IMR-90 (cell line): ENCODE measurements at regions not wholly inside any gene's neighbourhood (a gene's known extent, or its start where the extent isn't known, plus 50 kb on each side); places are given as distances from the start of the nearest gene placed in this dataset.

Experiments
- ATAC-seq: fragments of 200-7000 bp; cut with Tn5 transposase; 2 replicates; pipeline ENCODE4 v1.9.1; 2020; ENCODE audit warnings: low read depth, mild to moderate bottlenecking, moderate library complexity
- BruUV-seq: library from RNA; stranded (reverse); fragments of 400-500 nt; replicated peaks from 2 replicates; lab custom pipeline; 2021; lab: Mats Ljungman, UMichigan
- CTCF ChIA-PET: fragments of 300-600 bp; formaldehyde crosslinking; extraction: SDS; loops from one replicate; lab custom pipeline; 2021; ENCODE audit warnings: antibody characterized with exemption; lab: Yijun Ruan, JAX
- POLR2A ChIA-PET: fragments of 300-600 bp; sonication (Branson Sonifier 250); formaldehyde crosslinking; loops from one replicate; lab custom pipeline; 2022; ENCODE audit warnings: antibody characterized with exemption; ENCODE audit not compliant: unreplicated experiment; lab: Charles Lee
- DNase-seq: peaks from one replicate; pipeline ENCODE4 v3.0.0; 2013
- H2AFZ ChIP-seq: replicated peaks from 2 replicates; pipeline ENCODE3; 2013; ENCODE audit warnings: low read length, mild to moderate bottlenecking; ENCODE audit not compliant: poor library complexity
- H2AK5ac ChIP-seq: 2 replicates; pipeline ENCODE4 v1.6.1; 2013; ENCODE audit warnings: low read depth, low read length, inconsistent platforms
- H2AK9ac ChIP-seq: replicated peaks from 2 replicates; pipeline ENCODE3; 2013; ENCODE audit warnings: mild to moderate bottlenecking, low read depth, low read length, moderate library complexity; ENCODE audit not compliant: poor library complexity
- H2BK120ac ChIP-seq: 2 replicates; pipeline ENCODE4 v1.6.1; 2013; ENCODE audit warnings: low read depth, low read length, inconsistent platforms
- H2BK15ac ChIP-seq: 3 replicates; pipeline ENCODE4 v1.6.1; 2013; ENCODE audit warnings: low read depth, low read length, inconsistent platforms
- H2BK20ac ChIP-seq: 2 replicates; pipeline ENCODE4 v1.6.1; 2013; ENCODE audit warnings: low read depth, mild to moderate bottlenecking, inconsistent platforms, low read length, moderate library complexity
- H2BK5ac ChIP-seq: 2 replicates; pipeline ENCODE4 v1.6.1; 2013; ENCODE audit warnings: mild to moderate bottlenecking, low read depth, low read length, inconsistent platforms; ENCODE audit not compliant: poor library complexity, severe bottlenecking
- H3K14ac ChIP-seq: replicated peaks from 2 replicates; pipeline ENCODE4 v1.6.1; 2013; ENCODE audit warnings: low read depth, low read length, inconsistent platforms
- H3K18ac ChIP-seq: 2 replicates; pipeline ENCODE4 v1.6.1; 2013; ENCODE audit warnings: low read depth, low read length, control low read depth
- H3K23ac ChIP-seq: 2 replicates; pipeline ENCODE4 v1.6.1; 2013; ENCODE audit warnings: low read depth, low read length, inconsistent platforms
- H3K27ac ChIP-seq: 2 replicates; pipeline ENCODE4 v1.5.1; 2013; ENCODE audit warnings: mild to moderate bottlenecking, control low read depth, low read length; ENCODE audit not compliant: insufficient read depth
- H3K27me3 ChIP-seq: 2 replicates; pipeline ENCODE4 v1.6.1; 2013; ENCODE audit warnings: low read length; ENCODE audit not compliant: control insufficient read depth, insufficient read depth
- H3K36me3 ChIP-seq: 2 replicates; pipeline ENCODE4 v1.6.1; 2013; ENCODE audit warnings: low read length, mixed read lengths; ENCODE audit not compliant: control insufficient read depth, insufficient read depth
- H3K4ac ChIP-seq: 2 replicates; pipeline ENCODE4 v1.6.1; 2013; ENCODE audit warnings: low read depth, low read length, inconsistent platforms
- H3K4me1 ChIP-seq: 2 replicates; pipeline ENCODE4 v1.6.1; 2013; ENCODE audit warnings: low read length, mixed read lengths; ENCODE audit not compliant: control insufficient read depth, insufficient read depth
- H3K4me2 ChIP-seq: 2 replicates; pipeline ENCODE4 v1.6.1; 2013; ENCODE audit warnings: low read depth, mild to moderate bottlenecking, control low read depth, low read length, moderate library complexity
- H3K4me3 ChIP-seq: 2 replicates; pipeline ENCODE4 v1.5.1; 2013; ENCODE audit warnings: low read depth, mild to moderate bottlenecking, control low read depth, low read length, moderate library complexity; ENCODE audit not compliant: insufficient read depth
- H3K56ac ChIP-seq: 2 replicates; pipeline ENCODE4 v1.6.1; 2013; ENCODE audit warnings: low read length, inconsistent platforms; ENCODE audit not compliant: insufficient read depth; ENCODE audit errors: extremely low read depth
- H3K79me1 ChIP-seq, 2 experiments: 2 replicates each; pipeline ENCODE4 v1.6.1; 2013; ENCODE audit warnings: low read length in 2 of 2, inconsistent platforms in 1 of 2, low read depth in 1 of 2
- H3K9ac ChIP-seq: 2 replicates; pipeline ENCODE4 v1.6.1; 2013; ENCODE audit warnings: low read depth, low read length, control low read depth
- H3K9me1 ChIP-seq: 2 replicates; pipeline ENCODE4 v1.6.1; 2013; ENCODE audit warnings: low read length, inconsistent platforms; ENCODE audit not compliant: insufficient read depth
- H3K9me3 ChIP-seq: 2 replicates; pipeline ENCODE4 v1.6.1; 2013; ENCODE audit warnings: low read length; ENCODE audit not compliant: control insufficient read depth, insufficient read depth
- H4K20me1 ChIP-seq: 2 replicates; pipeline ENCODE4 v1.6.1; 2013; ENCODE audit warnings: low read length, inconsistent platforms; ENCODE audit not compliant: insufficient read depth
- H4K5ac ChIP-seq: 2 replicates; pipeline ENCODE4 v1.6.1; 2013; ENCODE audit warnings: mild to moderate bottlenecking, low read depth, low read length, control low read depth
- H4K8ac ChIP-seq, 2 experiments: 2 replicates each; pipeline ENCODE4 v1.6.1; 2013; ENCODE audit warnings: low read depth in 2 of 2, low read length in 2 of 2, control low read depth in 1 of 2, inconsistent platforms in 1 of 2
- H4K91ac ChIP-seq: 2 replicates; pipeline ENCODE4 v1.6.1; 2013; ENCODE audit warnings: low read depth, low read length, inconsistent platforms; ENCODE audit not compliant: insufficient read depth
- BHLHE40 ChIP-seq: fragments of 150-350 bp; IDR thresholded peaks from 2 replicates; pipeline ENCODE4 v1.6.1; 2016; ENCODE audit warnings: mild to moderate bottlenecking, low read depth, low read length
- FOS ChIP-seq: fragments of 150-350 bp; IDR thresholded peaks from 2 replicates; pipeline ENCODE4 v1.6.1; 2016; ENCODE audit warnings: low read depth, low read length
- MAFK ChIP-seq: IDR thresholded peaks from 2 replicates; pipeline ENCODE4 v1.6.1; 2012; ENCODE audit warnings: low read depth, low read length, improper control_type of control experiment
- MAZ ChIP-seq: IDR thresholded peaks from 2 replicates; pipeline ENCODE4 v1.6.1; 2012; ENCODE audit warnings: low read depth, mild to moderate bottlenecking, low read length, improper control_type of control experiment, moderate library complexity, borderline replicate concordance
- POLR2A ChIP-seq: IDR thresholded peaks from 2 replicates; pipeline ENCODE4 v1.6.1; 2012; ENCODE audit warnings: mild to moderate bottlenecking, low read depth, low read length
- USF2 ChIP-seq: fragments of 150-350 bp; IDR thresholded peaks from 2 replicates; pipeline ENCODE4 v1.6.1; 2017; ENCODE audit warnings: mild to moderate bottlenecking, antibody characterized with exemption, low read length, low read depth
- WGBS, 2 experiments: methylation state at CpG; one replicate each; pipeline versions ENCODE4 v1.1.5 to v1.1.7; 2013; ENCODE audit warnings: missing lambda C conversion rate in 2 of 2; ENCODE audit not compliant: insufficient read length in 1 of 2; ENCODE audit errors: extremely low coverage in 2 of 2; 5-methylcytosine and 5-hydroxymethylcytosine counted together
- dilution Hi-C: fragments of 300-500 bp; cut with HindIII; formaldehyde crosslinking; loops from one replicate; pipeline ENCODE4 v1.14.3; 2018; ENCODE audit warnings: low sequenced_read_pairs; ENCODE audit not compliant: unreplicated experiment
- in situ Hi-C: fragments of 300-500 bp; cut with MboI; formaldehyde crosslinking; loops from 3 replicates; pipeline ENCODE4 v1.14.3; 2019; ENCODE audit warnings: low sequenced_read_pairs, inconsistent platforms, mixed read lengths
- intact Hi-C: fragments of 100-400 bp; cut with micrococcal nuclease; formaldehyde crosslinking; loops from 2 replicates; pipeline ENCODE4 v1.10.0; 2022

- Histone ChIP-seq H3K56ac (no peak overlapping the region), H2BK20ac (no peak overlapping the region), H3K18ac (no peak overlapping the region), H3K14ac (no peak overlapping the region), H3K27me3 (peaks cover 14% of the 10 kb centered on the region), H3K23ac (no peak overlapping the region), H2BK5ac (no peak overlapping the region), H4K20me1 (no peaks in the 10 kb centered on the region), H3K79me1 (no peaks in the 10 kb centered on the region), H3K9me3 (no peaks in the 10 kb centered on the region), H3K9ac (no peak overlapping the region), H2AFZ (no peak overlapping the region), H3K9me1 (0 out of 2 replicates have a peak, but pooled peaks cover 2% of the 10 kb centered on the region), H2BK15ac (no peak overlapping the region), H2BK120ac (no peak overlapping the region), H4K8ac (no peak overlapping the region), H3K36me3 (no peaks in the 10 kb centered on the region), H2AK9ac (no peak overlapping the region), H3K4ac (no peak overlapping the region), H4K91ac (no peak overlapping the region), H3K27ac (no peak overlapping the region), H4K5ac (no peak overlapping the region), H3K4me2 (no peak overlapping the region), H3K4me3 (no peak overlapping the region), H2AK5ac (no peak overlapping the region), H3K4me1 (no peaks in the 10 kb centered on the region)
- POLR2A ChIA-PET: no interaction called here
- WGBS, 2 experiments: 68% methylated on average over 8 of the region's 18 CpGs; no CpG with 5 or more reads in 1 of the 2 experiments
- ATAC-seq (no peak), DNase-seq (peak; percentile 8)
- dilution Hi-C loops: no loop called here
- in situ Hi-C loops: no loop called here
- CTCF ChIA-PET: no interaction called here
- BruUV-seq: no TSS peak
- intact Hi-C loops: no loop called here
- TF ChIP-seq MAFK: no peak
- TF ChIP-seq POLR2A: no peak
- TF ChIP-seq FOS: no peak
- TF ChIP-seq MAZ: no peak
- TF ChIP-seq BHLHE40: no peak
- TF ChIP-seq USF2: no peak
These were observed 148.8 kb downstream of the ACKR3 start for GRCh38 chr2:236718207-236718992.
